Femur (tissue), 1 donor: ENCODE measurements at regions not wholly inside any gene's neighbourhood (a gene's known extent, or its start where the extent isn't known, plus 50 kb on each side); places are given as distances from the start of the nearest gene placed in this dataset.
"Not testable (repeated sequence)": the region's sequence is repeated elsewhere in the genome, so short reads cannot be mapped to it uniquely, and the experiment has no call there.

Experiments
- DNase-seq: peaks from one replicate; pipeline ENCODE4 v3.0.0-alpha.2; 2017

- no peak for DNase-seq
These were observed 116.6 kb downstream of the BUB3 start for GRCh38 chr10:123270806-123271205.

DNA sequence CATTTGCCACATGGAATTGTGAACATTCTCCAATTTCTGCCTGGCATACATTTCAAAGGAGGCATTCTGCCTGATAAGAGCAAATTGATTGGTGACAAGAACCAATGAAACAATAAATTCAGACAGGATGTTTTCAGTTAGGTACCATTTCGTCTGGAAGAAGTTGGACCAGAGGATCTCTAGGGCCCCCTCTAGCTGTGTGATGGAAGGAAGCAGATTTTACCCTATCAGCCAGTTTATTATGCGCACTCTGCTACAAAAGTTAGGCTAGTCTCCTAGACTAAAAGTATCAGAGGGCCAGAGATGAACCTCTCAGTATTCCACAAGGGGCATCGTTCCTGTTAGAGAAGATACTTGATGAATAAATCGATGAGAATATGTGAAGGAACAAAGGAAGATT is 118.0 kb downstream of the BUB3 start:
- DNase-seq = no peak

DNA sequence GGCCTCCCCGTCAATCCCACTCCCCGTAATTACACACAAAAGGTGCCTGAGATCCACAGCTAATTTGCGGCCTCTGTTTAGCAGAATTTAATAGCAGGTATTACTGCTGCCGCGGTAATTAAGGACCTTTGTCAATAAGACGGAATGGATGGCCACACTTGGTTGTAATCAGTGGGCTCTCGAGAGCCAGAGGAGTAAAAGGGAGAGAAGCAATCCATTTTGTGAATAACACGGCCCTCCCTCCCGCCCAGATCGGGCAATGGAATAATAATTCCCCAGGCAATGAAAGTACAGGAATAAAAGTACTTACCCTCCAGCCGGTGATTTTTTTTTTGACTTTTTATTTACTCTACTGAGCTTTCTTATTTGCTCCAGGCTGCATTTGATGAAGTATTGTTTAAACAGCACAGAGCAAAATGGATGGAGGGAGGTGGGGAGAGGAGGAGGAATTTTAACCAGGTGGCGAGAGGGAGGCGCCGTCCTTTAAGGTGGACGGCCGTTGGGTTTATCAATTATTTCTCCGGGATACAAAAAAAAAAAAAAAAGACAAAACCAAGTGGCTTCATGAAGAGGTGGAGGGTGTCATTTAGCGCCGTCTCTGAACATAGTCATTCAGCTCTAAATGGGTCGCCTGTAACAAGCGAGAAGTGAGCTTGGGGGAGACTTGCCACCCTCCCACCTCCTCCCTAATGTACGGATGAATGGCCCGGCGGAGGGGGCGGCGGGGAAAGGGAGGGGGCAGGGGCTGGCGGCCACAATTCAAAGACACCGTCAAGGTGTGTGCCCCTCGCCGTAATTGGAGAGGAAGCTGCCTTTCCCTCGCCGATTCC is 120.3 kb downstream of the BUB3 start:
- no peak for DNase-seq

DNA sequence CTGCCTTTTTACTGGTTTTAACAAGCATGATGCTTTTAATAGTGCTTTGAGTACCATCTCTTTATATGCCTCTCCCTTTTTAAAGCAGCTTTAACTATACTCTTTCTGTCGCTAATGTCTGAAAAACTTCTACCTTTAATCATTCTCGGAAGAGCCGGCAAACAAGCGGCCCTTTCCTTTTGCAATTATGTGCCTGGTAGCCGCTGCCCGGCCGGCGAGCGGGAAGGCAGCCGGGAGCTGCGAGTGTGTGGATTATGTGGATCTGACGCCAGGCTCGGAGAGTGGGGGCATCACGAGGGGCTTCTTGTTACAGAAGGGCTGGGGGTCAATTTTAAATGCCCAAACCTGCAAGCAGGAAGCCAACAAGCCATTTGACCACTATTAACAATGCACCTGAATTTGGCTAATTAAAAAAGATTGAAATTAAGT is 120.9 kb downstream of the BUB3 start:
- no peak for DNase-seq

GRCh38 chr10:123278445-123278844 is 124.2 kb downstream of the BUB3 start:
- DNase-seq = no peak

GRCh38 chr10:123283371-123283770 is 129.2 kb downstream of the BUB3 start:
- not testable (repeated sequence) for DNase-seq

GRCh38 chr10:123284022-123284421 is 129.8 kb downstream of the BUB3 start:
- no peak for DNase-seq

GRCh38 chr10:123287594-123288247 is 133.5 kb downstream of the BUB3 start:
- no peak for DNase-seq

- DNase-seq = no peak
These were observed 135.2 kb downstream of the BUB3 start for GRCh38 chr10:123289432-123289831.

DNA sequence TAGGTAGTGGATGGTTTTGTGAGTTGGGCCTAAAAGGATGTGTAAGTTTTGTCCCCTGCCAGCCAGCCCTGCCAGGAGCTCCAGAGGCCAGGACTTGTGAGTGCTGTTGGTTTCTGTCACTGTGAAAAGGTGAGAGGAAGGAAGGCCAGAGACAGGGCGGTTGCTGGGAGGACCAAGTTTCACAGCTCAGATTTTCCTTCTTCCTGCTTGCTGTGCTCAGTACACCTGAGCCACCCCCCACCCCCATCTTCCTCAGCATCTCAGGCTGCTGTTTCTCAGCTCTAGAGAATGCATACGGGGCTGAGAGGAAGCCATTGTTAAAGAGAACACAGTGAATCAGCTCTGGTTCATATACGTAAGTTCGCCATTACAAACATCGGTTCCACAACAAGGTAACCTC is 139.9 kb downstream of the BUB3 start:
- DNase-seq = no peak

GRCh38 chr10:123294886-123295285 is 140.7 kb downstream of the BUB3 start:
- no peak for DNase-seq

- no peak for DNase-seq
These were observed 141.4 kb downstream of the BUB3 start for GRCh38 chr10:123295644-123296043.

GRCh38 chr10:123297175-123297574 is 143.0 kb downstream of the BUB3 start:
- no peak for DNase-seq

DNA sequence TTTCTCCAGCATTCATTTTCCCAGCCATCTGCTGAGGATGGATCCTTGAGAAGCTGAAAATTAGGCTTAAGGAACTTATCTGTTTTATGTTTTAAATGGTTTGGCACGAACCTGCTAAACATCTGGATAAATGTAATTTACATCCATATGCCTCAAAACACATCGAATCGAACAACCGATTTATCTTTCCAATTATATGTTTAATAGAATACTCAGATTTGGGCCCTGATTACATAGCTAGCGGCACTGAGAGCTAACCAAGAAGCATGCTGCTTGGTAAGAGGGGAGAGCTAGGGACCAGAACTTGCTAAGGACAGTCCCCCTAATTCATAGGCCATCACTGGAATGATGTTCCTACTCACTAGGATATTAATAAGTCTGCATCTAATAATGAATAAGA is 144.4 kb downstream of the BUB3 start:
- no peak for DNase-seq

- no peak for DNase-seq
These were observed 145.4 kb downstream of the BUB3 start for GRCh38 chr10:123299598-123299997.

DNA sequence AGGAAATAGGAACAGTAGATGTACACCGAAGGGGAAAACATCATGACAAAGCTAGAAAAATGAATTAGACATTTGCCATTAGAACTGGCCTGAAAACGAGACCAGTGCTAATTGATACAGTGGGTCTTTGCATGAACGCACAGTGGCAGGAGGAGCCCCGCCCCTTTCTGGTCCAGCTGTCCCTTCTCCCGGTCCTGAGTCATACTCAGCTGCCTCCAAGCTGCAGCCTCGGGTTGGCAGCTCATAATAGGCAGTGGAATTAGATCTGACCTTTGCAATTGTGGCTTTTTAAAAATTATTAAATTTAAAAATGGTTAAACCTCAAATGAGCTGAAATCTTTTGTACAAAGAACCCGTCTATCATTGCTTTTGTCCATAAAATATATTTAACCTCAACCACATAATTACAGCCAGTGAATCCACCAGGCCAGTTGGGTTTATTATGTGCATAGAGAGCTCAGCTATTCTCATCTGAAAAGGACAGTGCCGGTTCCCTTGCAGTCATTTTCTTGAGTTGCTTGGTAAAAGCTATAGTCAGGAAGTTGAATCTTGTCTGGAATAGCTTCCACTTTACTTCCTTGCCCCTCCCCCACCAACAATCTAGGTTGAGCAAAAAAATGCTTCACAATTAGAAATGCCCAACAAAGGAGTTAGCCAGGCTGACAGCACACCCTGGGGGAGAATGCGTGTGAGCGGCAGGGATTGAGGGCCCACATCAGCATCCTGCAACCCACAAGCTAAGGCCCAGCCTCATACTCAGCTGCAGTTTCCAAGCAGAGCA is 147.1 kb downstream of the BUB3 start:
- peak; percentile 59 for DNase-seq

DNA sequence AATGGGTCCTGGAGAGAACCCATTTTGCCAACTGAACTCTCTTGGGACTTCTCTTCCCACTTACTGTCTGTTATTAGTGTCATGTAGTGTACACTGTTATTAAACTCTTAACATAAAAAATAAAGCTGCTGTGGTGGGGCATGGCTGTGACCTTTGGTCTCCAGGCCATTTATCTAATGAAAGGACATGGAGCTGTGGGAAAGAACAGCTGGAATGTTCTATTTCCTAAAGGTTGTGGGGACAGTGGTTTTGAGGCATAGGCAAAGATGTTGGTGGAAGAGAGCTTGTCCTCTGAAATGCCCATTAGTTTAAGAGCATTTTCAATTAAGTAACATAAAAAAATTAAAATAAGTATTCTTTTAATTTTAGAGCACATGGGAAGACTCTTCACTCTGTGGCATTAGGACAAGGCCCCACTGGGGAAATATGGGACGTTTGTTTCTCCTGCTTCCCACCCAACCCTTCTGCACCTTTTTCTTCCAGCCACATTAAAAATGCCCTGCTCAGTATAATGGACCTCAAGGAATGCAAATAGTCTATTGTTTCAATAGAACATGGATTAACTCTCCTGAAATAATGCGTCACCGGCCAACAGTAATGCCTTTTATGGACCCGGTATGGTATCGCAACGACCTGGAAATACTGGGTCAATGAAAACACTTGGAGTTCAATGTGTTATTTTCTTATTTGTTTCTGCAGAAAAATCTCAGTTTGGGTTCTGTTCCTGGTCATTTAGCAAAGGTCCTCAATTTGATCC is 149.6 kb downstream of the BUB3 start:
- no peak for DNase-seq

GRCh38 chr10:123305671-123306070 is 151.5 kb downstream of the BUB3 start:
- no peak for DNase-seq

DNA sequence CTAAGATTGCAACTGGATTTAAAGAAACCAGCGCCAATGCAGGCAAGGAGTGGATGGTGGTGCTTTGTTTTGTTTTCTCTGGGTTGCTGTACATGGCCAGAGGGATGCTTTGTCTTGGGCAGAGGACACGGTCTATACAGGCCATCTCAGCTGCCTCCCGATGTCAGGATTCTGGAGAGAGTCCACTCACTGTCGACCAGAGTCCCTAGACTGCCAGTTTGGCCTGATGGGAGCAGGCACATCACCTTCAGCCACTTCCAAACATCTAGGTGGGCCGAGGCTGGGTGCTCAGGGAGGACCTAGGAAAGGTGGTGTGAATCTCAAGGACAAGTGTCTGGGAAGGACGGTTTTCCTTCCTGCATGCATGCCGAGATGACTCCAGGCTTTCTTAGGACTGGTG is 152.1 kb downstream of the BUB3 start:
- no peak for DNase-seq

DNA sequence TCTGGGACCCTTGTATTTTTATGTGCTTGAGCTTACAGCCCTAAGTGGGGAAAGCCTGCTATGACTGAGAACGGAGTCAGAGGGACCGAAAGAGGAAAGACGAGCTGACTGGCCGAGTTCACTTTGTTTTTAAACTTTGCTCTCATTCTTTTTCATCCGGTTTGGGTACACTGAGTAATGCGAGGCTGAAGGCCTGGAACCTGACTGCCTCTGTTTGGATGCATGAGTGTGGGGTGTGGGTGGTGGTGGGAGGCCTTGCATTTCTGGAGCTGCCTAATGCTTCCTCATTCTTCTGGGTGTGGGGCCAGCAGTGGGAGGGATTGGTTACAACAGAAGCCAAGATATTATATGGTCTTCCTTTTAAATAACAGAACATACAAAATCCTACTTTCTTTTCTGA is 155.5 kb downstream of the BUB3 start:
- DNase-seq = no peak

- DNase-seq = no peak
These were observed 162.6 kb downstream of the BUB3 start for GRCh38 chr10:123316776-123317175.

DNA sequence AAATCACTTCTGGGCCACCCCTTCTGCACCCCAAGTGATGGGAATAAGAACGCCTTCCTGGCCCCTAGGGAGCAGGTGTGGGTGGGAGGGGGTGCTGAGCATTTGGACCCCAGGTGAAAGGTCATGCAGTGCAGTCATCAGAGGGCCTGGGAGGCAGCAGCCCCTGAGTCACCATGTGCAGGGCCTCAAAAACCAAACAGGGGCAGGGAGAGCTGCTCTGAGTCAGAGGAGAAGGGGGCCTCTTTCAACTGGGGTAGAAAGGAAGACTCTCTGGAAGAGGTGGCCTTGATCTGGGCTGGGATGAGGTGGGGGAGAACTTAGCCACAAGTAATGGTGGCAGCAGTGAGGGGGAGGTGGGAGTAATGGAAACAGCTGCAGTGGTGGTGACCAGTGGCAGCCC is 164.3 kb downstream of the BUB3 start:
- DNase-seq = no peak

DNA sequence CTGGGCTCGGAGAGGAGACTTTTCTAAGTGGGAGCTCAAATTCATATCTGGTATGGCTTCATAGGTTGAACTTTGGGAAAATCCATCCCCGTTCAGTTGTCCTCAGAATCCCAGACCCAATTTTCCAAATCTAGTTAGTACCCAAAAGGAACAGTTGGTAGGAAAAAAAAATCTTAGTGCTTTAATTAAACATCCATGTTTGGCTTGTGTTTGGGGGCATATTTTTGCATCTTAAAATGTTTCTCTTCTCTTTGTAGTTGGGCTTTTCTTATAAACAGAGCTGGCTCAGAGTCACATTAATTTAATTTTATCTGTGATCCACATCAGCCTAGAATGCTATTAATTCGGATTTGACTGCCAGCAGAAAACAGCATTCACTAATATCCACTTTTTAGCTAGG is 165.9 kb downstream of the BUB3 start:
- no peak for DNase-seq
